ENCODE measurements at regions not wholly inside any gene's neighbourhood (a gene's known extent, or its start where the extent isn't known, plus 50 kb on each side); places are given as distances from the start of the nearest gene placed in this dataset.

DNA sequence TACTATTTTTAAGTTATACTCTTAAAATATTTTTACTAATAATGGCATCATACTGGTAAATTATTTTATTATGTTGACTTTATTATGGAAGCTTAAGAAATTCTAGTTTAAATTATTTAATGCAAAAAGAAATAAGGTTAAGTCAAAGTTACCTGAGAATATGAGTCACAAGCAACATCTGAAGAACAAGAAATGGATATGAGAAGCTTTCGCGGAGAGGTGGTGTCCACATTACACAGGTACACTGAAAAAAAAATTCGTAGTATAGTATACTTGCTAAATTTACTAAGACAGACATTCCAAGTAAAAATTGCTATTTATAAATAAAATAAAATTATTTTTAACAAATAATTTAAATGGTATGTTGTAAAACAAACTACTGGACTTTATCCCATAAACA, 143.8 kb downstream of the AVL9 start:
- TF ChIP-seq, protein P1, sequence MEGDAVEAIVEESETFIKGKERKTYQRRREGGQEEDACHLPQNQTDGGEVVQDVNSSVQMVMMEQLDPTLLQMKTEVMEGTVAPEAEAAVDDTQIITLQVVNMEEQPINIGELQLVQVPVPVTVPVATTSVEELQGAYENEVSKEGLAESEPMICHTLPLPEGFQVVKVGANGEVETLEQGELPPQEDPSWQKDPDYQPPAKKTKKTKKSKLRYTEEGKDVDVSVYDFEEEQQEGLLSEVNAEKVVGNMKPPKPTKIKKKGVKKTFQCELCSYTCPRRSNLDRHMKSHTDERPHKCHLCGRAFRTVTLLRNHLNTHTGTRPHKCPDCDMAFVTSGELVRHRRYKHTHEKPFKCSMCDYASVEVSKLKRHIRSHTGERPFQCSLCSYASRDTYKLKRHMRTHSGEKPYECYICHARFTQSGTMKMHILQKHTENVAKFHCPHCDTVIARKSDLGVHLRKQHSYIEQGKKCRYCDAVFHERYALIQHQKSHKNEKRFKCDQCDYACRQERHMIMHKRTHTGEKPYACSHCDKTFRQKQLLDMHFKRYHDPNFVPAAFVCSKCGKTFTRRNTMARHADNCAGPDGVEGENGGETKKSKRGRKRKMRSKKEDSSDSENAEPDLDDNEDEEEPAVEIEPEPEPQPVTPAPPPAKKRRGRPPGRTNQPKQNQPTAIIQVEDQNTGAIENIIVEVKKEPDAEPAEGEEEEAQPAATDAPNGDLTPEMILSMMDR (IDR thresholded peaks at IDR 0.05) = no peak
- TF ChIP-seq POLR2AphosphoS5 (IDR thresholded peaks at IDR 0.05; ENCODE audit: low read depth, low read length) = no peak

Data from Panc1 (cell line).